AG10803 (cell line): ENCODE measurements at regions not wholly inside any gene's neighbourhood (a gene's known extent, or its start where the extent isn't known, plus 50 kb on each side); places are given as distances from the start of the nearest gene placed in this dataset.

Experiments used
- DNase-seq: peaks from one replicate; pipeline ENCODE4 v3.0.0; 2010; ENCODE audit warnings: low read depth
- H3K4me3 ChIP-seq: 2 replicates; pipeline ENCODE4 v1.5.1; 2011; ENCODE audit warnings: mild to moderate bottlenecking, low read length, control low read depth
- CTCF ChIP-seq: conservative IDR thresholded peaks from 2 replicates; pipeline ENCODE4 v1.5.1; 2011; ENCODE audit warnings: mild to moderate bottlenecking, low read length, control low read depth, inconsistent platforms

GRCh38 chr2:201968050-201968449 lies 65.6 kb upstream of the FZD7 start:
- no peak for DNase-seq
- no peak for TF ChIP-seq CTCF
- no peak overlapping the region for H3K4me3 ChIP-seq

DNA sequence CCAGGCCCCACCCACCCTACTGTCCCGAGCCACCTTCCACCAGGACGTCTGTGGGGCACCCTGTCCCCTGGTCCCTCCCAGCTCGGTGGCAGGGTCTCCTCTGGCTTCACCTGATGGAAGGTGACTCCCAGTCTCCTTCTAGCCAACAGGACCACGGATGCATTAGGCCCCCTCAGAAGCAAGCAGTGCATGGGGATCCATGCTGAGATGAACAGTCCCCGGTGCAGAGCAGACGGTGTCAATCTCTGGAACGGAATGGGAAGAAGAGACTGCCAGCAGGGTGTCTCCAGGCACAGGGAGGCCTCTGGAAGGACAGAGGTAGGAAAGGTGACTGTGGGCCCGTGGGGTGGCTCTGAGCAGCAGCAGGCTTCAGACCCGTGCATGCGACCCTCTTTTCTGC lies 65.2 kb upstream of the FZD7 start:
- no peak for DNase-seq
- no peak overlapping the region for H3K4me3 ChIP-seq
- TF ChIP-seq CTCF = no peak

DNA sequence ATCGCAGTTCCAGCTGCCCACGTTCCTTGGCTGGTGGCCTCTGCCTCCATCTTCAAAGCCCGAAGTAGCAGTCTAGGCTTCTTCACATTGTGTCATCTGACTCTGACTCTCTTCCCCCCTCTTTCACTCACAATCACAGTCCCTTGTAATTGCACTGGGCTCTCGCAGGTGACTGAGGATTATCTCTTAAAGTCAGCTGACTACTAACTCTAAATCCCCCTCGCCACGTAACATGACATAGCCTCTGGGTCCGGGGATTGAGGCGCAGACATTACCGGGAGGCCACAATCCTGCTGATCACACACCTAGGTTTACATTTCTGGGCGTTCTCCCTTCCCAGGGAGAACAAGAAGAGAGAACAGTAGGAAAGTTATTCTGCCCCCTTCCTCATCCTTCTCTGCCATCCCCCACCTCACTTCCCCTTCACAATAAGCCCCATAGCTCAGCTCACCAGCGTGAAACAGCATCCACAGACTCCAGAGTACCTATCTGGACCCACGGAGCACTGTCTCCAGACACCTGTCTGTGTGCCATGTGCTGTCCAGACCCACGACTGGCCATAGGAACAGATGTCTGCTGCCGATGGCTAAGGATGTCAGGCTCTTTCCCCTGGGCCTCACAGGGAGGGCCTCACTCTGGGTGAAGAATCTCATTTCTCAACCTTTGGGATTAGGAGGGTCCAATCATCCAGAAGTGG lies 64.3 kb upstream of the FZD7 start:
- H3K4me3 ChIP-seq = no peak overlapping the region
- no peak for DNase-seq
- TF ChIP-seq CTCF = no peak

GRCh38 chr2:201969938-201970785 lies 63.5 kb upstream of the FZD7 start:
- DNase-seq = peak; percentile 80
- H3K4me3 ChIP-seq = no peak overlapping the region
- TF ChIP-seq CTCF = no peak

DNA sequence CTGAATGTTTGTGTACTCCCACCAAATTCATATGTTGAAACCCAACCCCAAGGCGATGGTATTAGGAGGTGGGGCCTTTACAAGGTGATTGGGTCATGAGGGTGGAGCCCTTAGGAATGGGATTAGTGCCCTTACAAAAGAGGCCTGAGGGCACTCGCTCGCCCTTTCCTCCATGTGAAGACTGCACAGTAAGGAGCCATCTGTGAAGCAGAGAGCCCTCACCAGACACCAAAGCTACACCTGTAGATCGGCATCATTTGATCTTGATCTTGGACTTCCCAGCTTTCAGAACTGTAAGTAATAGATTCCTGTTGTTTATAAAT lies 62.9 kb upstream of the FZD7 start:
- no peak for TF ChIP-seq CTCF
- no peak for DNase-seq
- no peak overlapping the region for H3K4me3 ChIP-seq

DNA sequence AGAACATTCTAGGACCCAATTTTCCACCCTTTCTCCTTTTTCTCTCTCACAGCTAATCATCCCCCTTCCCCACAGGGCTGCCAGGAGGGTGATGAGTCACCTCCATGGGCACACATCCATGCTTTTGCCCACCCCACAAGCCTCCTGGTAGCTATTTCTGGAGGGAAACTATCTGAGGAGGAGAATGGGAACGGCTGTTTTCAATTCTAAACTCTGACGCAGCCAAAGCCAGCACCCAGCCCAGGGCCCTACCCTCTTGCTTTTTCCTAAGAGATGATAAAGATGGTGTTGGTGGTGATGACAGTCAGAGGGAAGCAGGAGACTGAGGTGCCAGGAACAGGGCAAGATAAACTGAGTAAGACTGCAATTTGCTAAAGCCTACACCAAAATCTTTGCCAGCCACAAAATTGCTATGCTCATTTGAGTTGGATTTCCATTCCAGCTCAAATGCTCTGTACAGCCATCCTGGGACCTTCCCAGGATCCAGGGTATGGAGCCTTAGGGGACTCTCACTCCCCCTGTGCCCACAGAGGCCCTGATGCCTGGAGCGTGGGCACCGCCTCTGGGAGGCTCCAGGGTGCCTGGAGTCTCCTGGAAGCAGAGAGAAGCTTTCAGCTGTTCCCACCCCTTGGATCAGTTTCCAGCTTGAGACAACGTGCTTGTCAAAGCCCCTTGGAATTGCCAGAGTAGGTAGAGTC lies 62.0 kb upstream of the FZD7 start:
- H3K4me3 ChIP-seq = no peak overlapping the region
- peak; percentile 71 for DNase-seq
- no peak for TF ChIP-seq CTCF
